ENCODE measurements at regions not wholly inside any gene's neighbourhood (a gene's known extent, or its start where the extent isn't known, plus 50 kb on each side); places are given as distances from the start of the nearest gene placed in this dataset.
"Not testable (repeated sequence)": the region's sequence is repeated elsewhere in the genome, so short reads cannot be mapped to it uniquely, and the experiment has no call there.

DNA sequence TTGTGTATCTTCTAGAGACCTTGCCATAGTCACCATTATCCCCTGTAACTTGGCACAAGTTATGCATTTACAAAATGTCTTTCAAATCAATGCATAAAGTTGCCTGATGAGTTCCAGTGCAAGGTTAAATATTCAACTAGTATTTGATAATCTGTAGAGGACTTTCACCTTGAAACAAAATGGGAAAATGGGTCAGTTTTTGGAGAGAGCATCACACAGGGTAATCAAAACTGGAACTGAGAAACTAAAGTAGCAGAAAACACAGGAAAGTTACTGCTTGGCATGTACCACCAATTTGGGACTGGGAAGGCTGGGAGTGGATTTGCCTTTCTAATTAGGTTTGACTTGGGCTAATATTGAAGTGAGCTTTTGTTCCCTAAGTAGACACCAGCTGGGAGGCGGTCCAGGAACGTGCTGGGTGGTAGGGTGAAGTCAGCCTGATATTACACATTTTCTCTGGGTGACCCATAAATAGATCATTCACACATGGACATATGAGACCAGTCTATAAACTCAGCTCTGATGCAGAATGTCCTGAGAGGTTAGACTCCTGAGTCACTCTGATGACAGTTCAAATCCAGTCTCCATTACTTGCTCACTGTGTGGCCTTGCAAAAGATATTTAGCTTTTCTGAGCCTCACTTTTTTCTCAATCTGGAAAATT lies 152.3 kb downstream of the PCTP start:
- no peak for DNase-seq (ENCODE audit: low read depth in 2 of 2)

DNA sequence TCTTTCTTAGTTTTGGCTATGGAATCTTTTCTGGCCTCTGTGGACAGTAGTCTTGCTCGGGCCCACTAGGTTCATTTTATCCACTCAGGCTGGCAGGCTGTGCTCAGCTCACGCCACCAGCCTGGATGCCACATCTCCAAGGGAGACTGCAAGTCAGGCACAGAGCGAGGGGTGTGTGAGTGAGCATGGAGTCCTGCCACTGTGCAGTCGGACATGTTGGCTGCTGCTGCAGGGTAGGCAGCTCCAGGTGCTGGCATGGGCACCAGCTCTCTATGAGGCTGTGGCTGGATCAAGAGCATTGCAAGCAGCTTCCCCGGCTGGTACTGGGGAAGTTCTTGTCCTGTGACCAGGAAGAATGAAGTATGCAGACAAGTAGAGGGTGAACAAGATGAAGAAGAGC lies 158.9 kb downstream of the PCTP start:
- DNase-seq (ENCODE audit: low read depth in 2 of 2), result no peak

DNA sequence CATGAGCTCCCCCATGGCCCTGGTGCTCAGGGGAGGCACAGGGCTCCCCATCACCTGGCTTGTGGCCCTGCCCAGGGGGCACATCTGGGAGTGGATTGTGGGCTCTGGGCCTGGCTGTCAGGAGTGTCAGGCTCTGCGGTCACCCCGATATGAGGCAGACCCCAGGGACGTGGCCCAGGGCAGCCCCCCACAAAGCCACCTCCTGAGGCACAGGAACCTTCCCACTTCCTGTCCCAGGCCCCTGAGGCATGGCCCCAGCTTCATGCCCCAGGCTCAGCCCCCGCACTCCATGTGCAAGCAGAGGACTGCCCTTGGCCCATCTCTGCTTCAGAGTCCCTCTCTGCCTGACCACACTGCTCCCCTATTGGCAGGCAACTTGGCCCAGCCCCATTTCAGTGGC lies 160.3 kb downstream of the PCTP start:
- DNase-seq (ENCODE audit: low read depth in 2 of 2), result no peak

DNA sequence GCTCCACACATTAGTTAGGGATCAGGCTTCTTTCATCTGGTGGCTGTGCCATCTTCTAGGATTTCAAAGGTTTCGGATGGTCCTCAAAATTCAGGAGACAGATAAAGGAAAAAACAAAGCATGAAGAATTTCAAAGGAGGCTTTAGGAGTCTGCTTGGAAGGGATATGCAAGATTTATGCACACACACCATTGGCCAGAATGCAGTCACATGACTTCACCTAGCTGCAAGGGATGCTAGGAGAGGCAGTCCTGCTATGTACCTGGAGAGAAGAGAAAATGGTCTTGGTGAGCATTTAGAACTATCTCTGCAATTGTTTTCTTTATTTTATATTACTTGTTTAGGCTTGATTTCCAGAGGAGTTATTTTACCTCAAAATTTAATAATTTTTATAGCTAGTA lies 174.6 kb downstream of the PCTP start:
- DNase-seq (ENCODE audit: low read depth in 2 of 2), result no peak

DNA sequence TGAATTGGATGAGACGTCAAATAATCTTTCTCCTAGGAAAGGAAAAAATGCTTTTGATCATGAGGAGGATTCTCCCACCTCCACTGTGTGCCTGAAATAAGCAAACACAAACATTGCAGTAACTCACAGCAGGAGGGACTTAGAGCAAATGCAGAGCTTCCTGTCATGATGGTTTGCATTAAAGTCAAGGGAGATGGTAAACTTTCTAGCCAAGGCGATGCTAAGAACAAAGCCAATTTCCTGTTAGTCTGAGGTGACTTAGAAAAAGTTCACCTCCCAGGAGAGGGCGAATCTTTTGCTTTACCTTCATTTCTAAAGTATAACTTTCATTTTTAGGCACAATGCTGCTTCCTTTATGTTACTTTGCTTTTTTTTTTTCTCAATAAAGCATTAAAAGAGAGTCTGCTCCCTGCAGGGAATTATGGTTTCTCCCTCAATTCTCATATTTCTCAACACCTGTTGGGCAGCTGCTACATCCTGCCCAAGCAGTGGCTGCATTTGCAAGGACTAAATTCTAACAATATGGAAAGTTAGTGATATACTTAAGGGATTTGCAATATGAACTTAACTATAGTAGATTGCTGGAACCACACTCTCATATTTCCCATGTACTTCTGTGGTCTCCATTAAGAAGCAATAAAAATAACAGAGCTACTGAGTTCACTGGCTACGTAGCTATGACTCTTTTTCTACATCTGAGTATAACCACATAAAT lies 175.6 kb downstream of the PCTP start:
- no peak for DNase-seq (ENCODE audit: low read depth in 2 of 2)

DNA sequence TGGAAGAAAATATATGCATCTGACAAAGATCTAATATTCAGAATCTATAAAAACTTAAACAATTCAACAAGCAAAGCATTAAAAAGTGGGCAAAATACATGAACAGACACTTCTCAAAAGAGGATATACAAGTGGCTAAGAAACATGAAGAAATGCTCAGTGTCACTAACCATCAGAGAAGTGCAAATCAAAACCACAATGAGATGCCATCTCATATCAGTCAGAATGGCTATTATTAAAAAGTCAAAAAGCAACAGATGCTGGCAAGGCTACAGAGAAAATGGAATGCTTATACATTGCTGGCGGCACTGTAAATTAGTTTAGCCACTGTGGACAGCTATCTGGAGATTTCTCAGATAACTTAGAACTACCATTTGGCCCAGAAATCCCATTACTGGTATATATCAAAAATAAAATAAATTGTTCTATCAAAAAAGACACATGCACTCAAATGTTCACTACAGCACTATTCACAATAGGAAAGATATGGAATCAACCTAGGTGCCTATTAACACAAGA lies 179.5 kb downstream of the PCTP start:
- no peak for DNase-seq (ENCODE audit: low read depth in 2 of 2)

- DNase-seq (ENCODE audit: low read depth in 2 of 2), result no peak
Measured at GRCh38 chr17:55931446-55931845, 180.6 kb downstream of the PCTP start.

GRCh38 chr17:55932973-55933372 lies 182.1 kb downstream of the PCTP start:
- no peak for DNase-seq (ENCODE audit: low read depth in 2 of 2)

GRCh38 chr17:55939181-55939810 lies 188.4 kb downstream of the PCTP start:
- DNase-seq (ENCODE audit: low read depth in 2 of 2), result not testable (repeated sequence)

- DNase-seq (ENCODE audit: low read depth in 2 of 2), result no peak
Measured at GRCh38 chr17:55959756-55960155, 193.5 kb upstream of the ANKFN1 start.

DNA sequence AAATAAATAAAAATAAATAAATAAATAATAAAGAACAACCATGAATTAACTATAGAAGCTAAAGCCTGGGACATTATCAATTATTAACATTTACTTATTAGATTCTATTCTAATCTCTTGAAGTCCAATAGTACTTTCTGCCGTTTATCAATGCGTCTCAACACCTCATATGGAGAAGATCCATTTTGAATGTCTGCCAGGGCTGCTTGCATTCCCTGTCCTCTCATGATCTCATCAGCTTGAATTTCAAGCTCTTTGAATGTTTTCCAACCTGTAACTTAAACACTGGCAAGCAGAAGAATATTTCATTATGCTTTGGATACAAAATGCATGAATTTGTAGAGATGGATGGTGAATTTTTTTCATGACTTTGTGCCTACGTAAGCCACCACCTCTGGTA lies 191.9 kb upstream of the ANKFN1 start:
- DNase-seq (ENCODE audit: low read depth in 2 of 2), result no peak

DNA sequence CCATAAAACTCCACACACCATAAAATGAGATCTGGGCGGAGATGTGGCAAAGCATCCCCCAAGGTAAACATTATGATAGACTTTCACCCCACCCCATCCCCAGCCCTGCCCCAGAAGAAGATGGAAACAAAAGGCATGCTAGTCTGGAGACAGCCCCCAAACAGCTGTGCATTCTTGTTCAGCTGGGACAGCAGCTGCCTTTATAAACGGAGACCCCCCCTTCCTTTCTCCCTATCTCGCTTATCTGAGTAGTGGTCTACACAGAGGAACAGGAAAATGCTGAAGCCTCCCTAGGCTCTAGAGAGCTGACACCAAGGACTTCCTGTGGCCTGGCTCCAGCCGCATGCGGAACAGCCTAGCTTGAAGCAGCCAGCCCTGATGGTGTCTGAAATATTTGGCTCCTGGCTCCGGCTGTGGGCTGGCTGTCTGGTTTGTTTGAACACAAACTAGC lies 190.3 kb upstream of the ANKFN1 start:
- DNase-seq (ENCODE audit: low read depth in 2 of 2), result no peak

DNA sequence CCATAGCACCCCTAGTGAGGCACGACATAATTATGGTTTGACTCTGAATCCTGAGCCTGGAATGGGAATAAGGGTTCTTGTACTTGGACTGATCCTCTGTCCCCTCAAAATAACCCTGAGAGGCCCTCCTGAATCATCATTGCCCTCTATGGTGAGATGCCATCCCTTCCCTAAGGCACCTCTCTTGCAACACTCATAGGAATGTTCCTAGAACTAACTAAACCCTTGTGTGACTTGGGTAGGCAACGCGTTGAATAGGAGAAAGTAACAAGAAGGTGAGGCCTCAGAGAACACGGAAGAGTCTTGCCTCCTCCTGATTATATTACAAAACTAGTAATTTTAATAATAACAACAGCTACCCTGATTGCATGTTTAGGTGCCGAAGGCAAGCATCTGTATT lies 189.1 kb upstream of the ANKFN1 start:
- no peak for DNase-seq (ENCODE audit: low read depth in 2 of 2)

GRCh38 chr17:55965051-55965450 lies 188.2 kb upstream of the ANKFN1 start:
- no peak for DNase-seq (ENCODE audit: low read depth in 2 of 2)

DNA sequence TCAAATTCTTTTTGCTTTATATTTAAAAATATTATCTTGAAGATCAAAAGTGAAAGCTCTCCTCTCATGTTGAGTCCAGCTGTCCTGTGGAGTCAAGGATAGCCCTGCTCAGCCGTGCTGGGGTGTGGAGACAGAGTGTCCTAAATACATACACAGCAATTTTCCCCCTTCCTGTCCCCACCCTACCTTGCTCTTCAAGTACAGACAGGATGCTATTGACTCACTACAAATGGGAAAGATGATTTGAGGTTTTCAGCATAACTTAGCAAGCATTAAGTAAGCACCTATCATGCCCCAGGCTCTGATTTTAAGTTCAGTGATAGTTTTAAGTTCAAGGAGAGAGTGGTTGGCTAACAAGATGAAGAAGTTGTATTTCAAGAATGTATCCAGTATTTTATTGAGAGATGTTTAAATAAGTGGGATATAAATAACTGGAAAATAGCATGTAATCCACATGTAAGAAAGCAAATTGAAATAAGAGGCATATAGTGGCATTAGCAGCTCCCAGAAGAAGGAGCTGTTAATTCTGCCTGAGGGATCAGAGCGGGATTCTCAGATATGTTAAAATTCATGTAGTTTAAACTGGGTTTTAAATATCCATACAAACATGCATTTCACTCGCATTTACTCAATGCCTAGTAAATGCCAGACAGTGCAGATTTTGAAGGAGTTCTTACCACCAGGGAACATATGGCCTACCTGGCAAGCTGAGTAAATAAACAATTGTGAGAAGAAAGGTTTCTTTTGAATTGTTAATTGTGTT lies 183.5 kb upstream of the ANKFN1 start:
- DNase-seq (ENCODE audit: low read depth in 2 of 2), result no peak

- DNase-seq (ENCODE audit: low read depth in 2 of 2), result no peak
Measured at GRCh38 chr17:55978578-55978977, 174.7 kb upstream of the ANKFN1 start.

GRCh38 chr17:55983096-55983495 lies 170.2 kb upstream of the ANKFN1 start:
- no peak for DNase-seq (ENCODE audit: low read depth in 2 of 2)

- DNase-seq (ENCODE audit: low read depth in 2 of 2), result no peak
Measured at GRCh38 chr17:55986817-55987216, 166.5 kb upstream of the ANKFN1 start.

- no peak for DNase-seq (ENCODE audit: low read depth in 2 of 2)
Measured at GRCh38 chr17:55988861-55989260, 164.4 kb upstream of the ANKFN1 start.

GRCh38 chr17:55990332-55991006 lies 162.8 kb upstream of the ANKFN1 start:
- DNase-seq (ENCODE audit: low read depth in 2 of 2), result no peak

DNA sequence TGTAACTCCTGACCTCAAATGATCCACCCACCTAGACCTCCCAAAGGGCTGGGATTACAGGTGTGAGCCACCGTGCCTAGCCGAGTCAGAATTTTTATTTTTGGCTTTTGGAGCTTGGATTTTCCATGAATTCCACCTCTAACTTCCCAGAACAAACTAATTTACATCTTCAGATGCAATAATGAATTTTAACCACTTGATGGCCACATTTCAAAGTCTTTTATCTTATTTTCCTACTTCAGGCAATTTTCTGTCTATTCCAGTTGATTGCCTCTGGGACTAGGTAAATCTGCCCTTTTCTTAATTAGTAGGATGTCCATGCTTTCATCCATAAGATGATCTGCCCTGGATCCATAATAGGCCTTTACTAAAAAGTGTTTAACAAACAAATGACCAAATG lies 156.4 kb upstream of the ANKFN1 start:
- no peak for DNase-seq (ENCODE audit: low read depth in 2 of 2)
